ENCODE measurements at regions not wholly inside any gene's neighbourhood (a gene's known extent, or its start where the extent isn't known, plus 50 kb on each side); places are given as distances from the start of the nearest gene placed in this dataset.

DNA sequence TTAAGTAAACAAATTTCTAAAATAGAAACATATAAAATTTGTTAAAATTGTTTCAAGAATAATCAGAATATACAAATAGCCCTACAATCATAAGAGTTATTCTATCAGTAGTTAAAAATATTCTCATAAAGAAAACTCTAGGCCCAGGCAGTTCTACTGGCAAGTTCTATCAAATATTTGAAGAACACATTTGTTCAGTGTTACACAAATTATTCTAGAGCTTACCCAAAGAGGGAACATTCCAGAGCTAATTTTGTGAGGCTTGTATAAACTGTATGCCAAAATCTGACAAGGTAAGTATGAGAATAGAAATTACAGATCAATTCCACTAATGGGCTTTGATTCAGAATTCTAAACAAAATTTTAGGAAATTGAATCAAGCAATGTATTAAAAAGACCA, 166.8 kb upstream of the FOXN2 start:
- no peak for TF ChIP-seq CTCF (IDR thresholded peaks at IDR 0.05)
- no peak for TF ChIP-seq POLR2A (IDR thresholded peaks at IDR 0.05)
- no peak for TF ChIP-seq EP300 (IDR thresholded peaks at IDR 0.05)

Data from ovary (tissue), 3 donors.